HG03565 (cell line): ENCODE measurements at regions not wholly inside any gene's neighbourhood (a gene's known extent, or its start where the extent isn't known, plus 50 kb on each side); places are given as distances from the start of the nearest gene placed in this dataset.
A peak's percentile ranks its signal among the peaks of the same experiment; 100 is the strongest.
"Not testable (repeated sequence)": the region's sequence is repeated elsewhere in the genome, so short reads cannot be mapped to it uniquely, and the experiment has no call there.

ENCODE experiments used
- ATAC-seq: cut with Tn5 transposase; IDR thresholded peaks from one replicate; pipeline ENCODE4 v1.9.1; 2021; ENCODE audit warnings: mild to moderate bottlenecking, moderate library complexity; ENCODE audit not compliant: unreplicated experiment

DNA sequence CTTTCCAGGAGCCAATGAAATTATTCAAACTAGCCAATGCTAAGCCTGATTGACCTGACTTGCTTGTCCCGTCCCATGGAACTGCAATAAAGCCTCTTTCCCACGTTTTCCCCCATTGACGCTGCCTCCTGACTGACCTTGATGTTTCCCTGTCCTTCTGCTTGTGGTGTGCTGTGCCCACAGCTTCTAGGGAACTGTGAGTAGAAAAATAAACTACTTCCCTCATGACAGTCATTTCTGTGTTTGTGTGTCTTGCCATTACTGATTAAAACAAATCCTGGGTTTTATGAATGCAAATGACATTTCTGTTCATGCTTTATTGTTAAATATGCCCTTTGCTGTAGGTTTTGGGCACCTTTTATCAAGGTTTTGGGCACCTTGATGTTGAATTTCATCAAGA lies 91.3 kb upstream of the ABI1 start:
- no peak for ATAC-seq

DNA sequence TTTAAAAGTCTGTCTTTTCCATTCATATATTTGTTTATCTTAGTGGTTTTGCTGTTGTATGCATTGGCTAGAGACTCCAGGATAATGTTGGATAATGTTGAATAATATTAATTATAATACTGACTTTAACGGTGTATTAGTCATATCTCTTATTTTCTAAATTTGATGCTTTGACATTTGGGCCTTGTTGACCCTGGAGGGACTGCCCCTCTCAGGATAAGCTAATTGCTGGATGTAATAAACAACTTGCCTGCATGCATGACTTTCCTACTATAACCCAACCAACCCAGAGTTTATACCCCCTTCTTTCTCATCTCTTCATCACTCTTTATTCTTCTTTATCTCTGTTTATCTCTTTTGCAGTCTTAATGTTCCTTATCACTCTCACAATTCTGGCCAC lies 90.9 kb upstream of the ABI1 start:
- ATAC-seq: no peak

DNA sequence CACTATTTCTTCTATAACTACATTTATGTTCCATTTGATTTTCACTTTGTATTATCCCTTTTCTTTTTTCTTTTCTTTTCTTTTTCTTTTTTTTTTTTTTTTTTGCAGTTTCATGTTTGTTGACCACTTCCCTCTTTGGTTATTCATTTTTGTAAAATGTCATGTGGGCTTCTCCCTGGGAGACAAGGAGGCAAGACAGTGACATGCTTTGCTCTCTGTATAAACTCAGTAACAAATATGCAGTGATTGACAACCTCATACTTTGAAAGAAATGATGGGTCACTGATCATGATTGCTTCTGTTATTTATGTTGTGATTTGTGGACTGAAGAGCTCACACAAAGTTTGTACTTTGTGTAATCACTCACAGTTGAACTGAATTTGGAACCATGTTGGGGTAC lies 90.2 kb upstream of the ABI1 start:
- peak; percentile 68 for ATAC-seq

DNA sequence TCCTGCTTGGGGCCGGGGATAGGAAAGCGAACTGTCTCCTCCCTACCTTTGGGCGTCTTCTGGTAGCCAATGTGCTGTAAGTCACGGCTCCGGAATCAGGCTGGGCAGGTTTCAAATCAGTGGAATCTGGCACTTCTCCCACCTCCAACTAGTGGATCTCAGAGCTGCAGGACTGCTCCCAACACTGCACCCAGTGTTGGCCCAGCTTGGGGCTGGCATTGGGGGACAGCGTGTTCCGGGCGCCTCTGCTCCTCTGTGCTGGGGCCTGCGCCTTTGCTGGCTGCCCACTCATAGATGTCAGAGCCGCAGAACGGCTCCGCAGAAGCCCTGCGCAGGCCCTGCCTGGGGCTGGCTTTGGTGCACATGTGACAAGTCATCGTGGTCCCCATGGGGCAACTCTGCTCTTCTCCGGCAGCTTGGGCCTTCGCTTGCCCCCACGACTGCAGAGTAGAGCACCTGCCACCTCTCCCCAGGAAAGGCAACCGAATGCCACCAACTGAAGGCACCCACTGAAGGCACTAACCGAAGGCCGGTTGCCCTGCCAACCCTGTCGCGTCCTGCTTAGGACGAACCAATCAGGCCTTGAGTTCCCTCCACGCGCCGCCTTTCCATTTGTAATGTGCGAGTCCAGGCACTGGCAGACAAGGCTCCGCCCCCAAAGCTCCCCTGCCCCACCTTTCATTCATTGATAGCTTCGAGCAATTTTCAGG lies 85.5 kb upstream of the ABI1 start:
- ATAC-seq: no peak

DNA sequence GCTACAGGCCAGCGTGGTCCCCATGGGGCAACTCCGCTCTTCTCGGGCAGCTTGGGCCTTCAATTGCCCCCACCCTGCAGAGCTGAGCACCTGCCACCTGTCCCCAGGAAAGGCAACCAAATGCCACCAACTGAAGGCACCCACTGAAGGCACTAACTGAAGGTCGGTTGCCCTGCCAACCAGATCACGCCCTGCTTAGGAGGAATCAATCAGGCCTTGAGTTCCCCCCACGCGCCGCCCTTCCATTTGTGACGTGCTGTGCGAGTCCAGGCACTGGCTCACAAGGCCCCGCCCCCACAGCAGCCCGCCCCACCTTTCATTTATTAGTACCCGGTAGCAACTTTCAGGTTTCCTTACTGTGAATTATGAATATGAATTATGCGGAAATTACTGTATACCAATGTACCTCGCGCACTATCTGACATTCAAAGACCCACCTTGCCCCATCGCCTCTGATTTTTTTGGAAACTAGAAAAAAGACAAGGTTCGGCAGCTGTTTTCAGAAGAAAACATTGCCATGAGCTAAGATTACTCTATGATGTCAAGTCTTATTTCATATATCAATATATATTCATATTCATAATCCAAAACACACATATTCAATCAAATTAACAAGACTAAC lies 83.6 kb upstream of the ABI1 start:
- no peak for ATAC-seq

DNA sequence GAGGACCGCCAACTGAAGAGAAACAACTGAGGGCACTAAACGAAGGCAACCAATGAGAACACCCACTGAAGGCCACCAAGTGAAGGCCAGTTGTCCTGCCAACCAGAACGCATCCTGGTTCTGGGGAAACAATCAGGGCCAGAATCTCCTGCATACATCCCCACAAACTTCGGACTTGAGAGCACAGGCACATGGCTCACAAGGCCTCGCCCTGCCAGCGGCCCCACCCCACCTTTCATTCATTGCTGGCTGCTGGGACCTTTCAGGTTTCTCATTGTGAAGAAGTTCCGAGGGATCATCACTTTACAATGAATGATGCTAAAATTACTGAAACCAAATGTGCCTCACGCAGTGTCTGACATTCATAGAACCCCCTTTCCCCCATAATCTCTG lies 79.2 kb upstream of the ABI1 start:
- ATAC-seq: no peak

DNA sequence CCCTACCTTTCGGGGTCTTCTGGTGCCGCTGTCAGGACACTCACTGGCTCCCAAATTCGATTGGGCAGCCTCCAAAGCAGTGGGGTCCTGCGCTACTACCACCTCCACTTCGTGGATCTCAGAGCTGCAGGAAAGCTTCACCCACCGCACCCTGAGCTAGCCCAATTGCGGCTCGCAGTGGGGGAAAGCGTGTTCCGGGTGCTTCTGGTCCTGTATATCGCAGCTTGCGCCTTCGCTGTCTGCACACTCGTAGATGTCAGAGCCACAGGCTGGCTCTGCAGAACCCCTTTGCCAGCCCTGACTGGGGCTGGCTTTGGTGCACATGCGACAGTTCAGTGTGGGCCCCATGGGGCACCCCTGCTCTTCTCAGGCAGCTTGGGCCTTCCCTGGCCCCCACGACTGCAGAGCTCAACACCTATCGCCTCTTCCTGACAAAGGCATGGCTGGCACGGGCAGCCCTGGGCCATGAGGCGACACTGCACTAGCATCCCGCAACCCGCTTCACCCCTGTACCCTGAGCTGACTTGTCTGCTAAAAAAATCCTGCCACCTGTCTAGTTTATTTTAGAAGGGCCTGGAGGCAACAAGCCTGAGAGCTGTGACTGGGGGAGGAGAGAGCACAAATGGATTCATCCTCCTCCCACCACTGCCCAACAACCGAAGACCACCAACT lies 78.7 kb upstream of the ABI1 start:
- ATAC-seq: no peak

DNA sequence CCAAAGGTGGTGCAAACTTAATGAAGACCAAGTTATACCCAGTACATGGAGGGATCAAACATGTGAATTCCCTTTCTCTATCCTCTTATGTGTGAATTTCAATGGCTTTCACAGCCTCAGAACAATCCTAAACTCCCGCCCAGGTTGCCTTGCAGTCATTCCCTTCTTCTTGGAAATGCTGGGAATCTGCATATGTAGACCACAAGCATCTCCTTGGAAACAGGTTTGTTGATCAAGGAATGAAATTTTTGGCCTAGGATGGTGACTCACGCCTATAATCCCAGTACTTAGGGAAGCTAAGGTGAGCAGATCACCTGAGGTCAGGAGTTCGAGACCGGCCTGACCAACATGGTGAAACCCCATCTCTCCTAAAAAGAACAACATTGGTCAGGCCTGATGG lies 77.8 kb upstream of the ABI1 start:
- no peak for ATAC-seq

DNA sequence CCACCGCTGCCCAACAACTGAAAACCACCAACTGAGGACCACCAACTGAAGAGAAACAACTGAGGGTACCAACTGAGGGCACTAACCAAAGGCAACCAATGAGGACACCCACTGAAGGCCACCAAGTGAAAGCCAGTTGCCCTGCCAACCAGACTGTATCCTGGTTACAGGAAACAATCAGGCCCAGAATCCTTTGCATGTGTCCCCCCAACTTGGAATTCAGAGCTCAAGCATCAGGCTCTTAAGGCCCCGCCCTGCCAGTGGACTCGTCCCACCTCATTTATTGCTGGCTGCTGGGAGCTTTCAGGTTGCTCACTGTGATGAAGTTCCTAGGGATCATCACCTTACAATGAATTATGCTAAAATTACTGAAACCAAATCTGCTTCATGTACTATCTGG lies 76.6 kb upstream of the ABI1 start:
- ATAC-seq: no peak

DNA sequence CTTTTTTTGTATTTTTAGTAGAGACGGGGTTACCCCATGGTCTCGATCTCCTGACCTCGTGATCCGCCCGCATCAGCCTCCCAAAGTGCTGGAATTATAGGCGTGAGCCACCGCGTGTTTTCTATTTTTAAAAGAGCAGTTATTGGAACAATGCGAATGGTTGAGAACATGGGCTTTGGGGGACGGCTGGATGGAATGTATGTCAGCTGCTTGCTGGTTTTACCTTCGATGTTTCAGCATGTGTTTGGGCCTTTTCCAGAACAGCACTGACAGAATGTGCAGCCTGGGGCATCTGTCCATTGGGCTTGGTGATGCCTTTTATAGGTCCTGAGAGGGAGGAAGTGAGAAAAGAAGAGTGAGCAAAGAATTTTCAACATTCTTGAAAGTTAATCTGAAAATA lies 73.4 kb upstream of the ABI1 start:
- ATAC-seq: not testable (repeated sequence)

DNA sequence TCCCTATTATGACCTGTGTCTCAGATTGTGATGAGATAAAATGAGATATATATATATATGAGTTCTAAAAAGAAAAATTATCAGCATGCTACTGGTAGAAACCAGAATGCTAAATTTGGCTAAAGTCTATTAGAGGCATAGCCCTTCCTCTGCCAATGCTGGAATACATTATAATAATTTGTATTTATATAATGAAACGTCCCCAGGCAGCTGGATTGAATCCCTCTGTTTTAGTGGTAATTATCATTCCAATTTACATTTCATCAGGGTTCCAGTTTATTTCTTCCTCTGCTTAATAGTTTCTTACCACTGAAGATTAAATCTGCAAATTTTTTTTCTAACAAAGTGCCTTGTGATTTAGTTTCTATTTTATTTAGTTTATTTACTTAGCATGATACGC lies 71.8 kb upstream of the ABI1 start:
- ATAC-seq: no peak

DNA sequence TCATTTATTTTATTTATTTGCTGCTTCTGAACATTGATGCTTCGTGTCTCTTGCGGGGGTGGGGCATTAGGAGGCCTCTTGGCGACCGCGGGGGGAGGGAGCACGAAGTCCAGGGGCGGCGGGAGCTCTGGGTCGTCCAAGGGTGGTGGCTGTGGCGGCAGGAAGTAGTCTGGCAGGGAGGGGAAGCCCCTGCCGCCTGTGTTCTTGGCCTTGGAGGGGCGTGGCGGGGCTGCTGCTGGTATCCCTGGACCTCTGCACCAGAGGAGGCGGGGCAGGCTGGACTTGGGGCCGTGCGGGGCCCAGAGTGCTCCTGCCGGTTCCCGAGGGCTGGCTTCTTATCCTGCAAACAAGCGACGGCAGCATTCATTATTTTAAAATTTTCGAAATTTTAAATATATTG lies 70.5 kb upstream of the ABI1 start:
- no peak for ATAC-seq

DNA sequence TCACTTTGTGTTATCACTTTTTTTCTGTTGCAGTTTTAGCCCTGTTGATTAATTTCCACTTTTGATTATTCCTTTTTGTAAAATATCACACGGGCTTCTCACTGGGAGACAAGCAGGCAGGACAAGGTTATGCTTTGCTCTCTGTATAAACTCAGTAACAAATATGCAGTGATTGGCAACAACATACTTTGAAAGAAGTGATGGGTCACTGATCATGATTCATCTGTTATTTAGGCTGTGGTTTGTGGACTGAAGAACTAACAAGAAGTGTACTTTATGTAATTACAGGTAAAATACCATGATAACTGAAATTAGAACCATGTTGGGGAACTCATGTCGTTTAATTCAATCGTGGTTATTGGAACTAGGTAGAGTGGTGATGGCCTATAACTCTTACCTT lies 62.1 kb upstream of the ABI1 start:
- not testable (repeated sequence) for ATAC-seq

DNA sequence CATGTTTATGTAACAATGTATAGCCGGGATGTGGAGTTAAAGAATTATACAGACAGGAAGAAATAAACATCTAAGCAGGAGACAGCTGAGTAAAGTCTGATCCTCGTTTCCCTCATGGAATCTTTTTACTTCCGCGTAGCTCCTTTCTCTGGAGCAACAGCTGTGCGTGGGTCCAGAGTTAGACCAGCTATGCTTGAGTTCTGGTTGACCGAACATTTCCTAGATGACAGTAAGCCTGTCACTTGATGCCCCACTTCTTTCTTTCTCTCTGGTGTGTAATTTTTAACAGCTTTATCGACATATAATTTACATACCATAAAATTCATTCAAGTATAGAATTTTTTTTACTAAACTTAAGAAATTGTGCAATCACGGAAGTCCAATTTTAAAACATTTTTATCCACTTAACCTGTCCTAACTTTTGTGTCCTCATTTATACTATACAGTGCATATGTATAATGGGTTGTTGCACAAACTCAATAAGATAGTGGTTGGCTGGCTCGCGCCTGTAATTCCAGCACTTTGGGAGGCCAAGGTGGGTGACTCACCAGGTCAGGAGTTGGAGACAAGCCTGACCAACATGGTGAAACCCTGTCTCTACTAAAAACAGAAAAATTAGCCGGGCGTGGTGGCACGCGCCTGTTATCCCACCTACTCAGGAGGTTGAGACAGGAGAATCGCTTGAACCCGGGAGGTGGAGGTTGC lies 58.5 kb upstream of the ABI1 start:
- ATAC-seq: not testable (repeated sequence)

DNA sequence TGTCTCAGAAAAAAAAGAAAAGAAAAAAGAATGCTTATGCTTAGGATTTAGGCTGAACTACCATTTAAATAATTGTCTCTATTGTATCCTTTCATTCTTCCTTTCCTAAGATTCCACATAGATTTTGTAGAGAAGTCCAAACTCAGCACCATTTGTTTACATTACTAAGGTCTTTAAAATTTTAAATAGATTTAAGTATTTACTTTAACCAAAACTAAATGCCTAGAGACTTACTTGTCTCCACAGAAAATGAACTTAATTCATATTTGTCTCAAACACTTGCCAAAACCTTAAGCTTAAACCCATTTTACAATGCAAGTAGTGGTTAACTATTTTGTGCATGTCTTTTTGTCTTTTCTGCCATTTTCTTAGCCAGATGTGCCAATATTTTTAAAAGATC lies 54.1 kb upstream of the ABI1 start:
- no peak for ATAC-seq

DNA sequence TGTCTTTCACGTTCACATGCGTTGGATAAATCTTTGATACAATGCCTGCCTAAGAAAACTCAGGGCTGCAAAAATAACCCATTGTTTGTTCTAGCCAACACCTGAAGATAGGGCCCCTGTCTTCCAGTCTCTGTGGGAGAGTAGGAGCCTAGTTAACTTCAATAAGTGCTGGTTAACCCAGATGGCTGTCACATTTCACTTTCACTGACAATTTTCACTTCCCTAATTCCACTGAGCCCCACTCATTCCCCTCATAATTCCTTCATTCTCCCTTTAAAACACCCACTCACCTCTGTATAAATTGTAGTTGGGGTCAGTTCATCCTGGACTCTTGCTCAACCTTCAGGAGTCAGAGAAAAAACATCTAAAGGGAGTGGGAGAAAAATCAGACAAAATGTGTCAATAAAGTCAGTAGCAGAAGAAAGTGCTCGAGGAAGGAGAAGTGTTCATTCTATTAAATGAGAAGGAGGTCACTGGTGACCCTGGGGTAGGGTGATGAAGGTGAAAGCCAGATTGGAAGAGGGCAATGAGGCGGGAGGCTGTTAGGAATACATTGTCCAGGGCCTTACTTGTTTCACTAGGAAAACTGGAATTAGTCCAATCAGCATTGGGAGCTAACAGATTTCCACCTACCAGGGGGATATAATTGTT lies 51.2 kb upstream of the ABI1 start:
- peak; percentile 57 for ATAC-seq
